B cell (primary cell): ENCODE measurements at regions not wholly inside any gene's neighbourhood (a gene's known extent, or its start where the extent isn't known, plus 50 kb on each side); places are given as distances from the start of the nearest gene placed in this dataset.

ENCODE experiments used
- ATAC-seq: fragments of 200-7000 bp; cut with Tn5 transposase; one replicate; pipeline ENCODE4 v1.10.0; 2021; ENCODE audit warnings: low read depth, mild to moderate bottlenecking, moderate number of reproducible peaks, moderate library complexity
- CTCF ChIA-PET: fragments of 350-600 bp; sonication (Branson Sonifier 250); formaldehyde crosslinking; loops from one replicate; lab custom pipeline; 2021; ENCODE audit warnings: antibody characterized with exemption, inconsistent platforms; lab: Charles Lee
- POLR2A ChIA-PET: fragments of 350-600 bp; sonication (Branson Sonifier 250); formaldehyde crosslinking; loops from one replicate; lab custom pipeline; 2021; ENCODE audit warnings: antibody characterized with exemption; lab: Charles Lee
- DNase-seq: peaks from one replicate; pipeline ENCODE4 v3.0.0; 2013
- H2AFZ ChIP-seq: 2 replicates; pipeline ENCODE4 v1.6.1; 2012; ENCODE audit warnings: mild to moderate bottlenecking, low read depth, low read length; ENCODE audit not compliant: insufficient read depth, poor library complexity, severe bottlenecking
- H3K27ac ChIP-seq, 2 donors: 1 replicate in 1 of 2; 2 replicates in 1 of 2; pipeline ENCODE4 v1.5.1; 2012 to 2013; ENCODE audit warnings: low read length in 2 of 2, mild to moderate bottlenecking in 2 of 2, moderate library complexity in 1 of 2
- H3K27me3 ChIP-seq, 4 experiments: fragments of 200-600 bp in 1 of 4; sonication (generic) in 1 of 4; replicated peaks in 1 of 4; 1 replicate in 2 of 4; 2 replicates in 2 of 4; pipeline versions ENCODE4 v1.6.1 to v1.7.0; 2013 to 2016; ENCODE audit warnings: low read length in 3 of 4, mild to moderate bottlenecking in 2 of 4, mixed read lengths in 1 of 4, moderate library complexity in 1 of 4; ENCODE audit not compliant: insufficient read depth in 4 of 4, control insufficient read depth in 3 of 4; ENCODE audit errors: control extremely low read depth in 1 of 4
- H3K36me3 ChIP-seq, 2 experiments: replicated peaks in 1 of 2; 1 replicate in 1 of 2; 2 replicates in 1 of 2; pipeline versions ENCODE4 v1.6.1 to v1.7.1; 2013; ENCODE audit warnings: low read length in 1 of 2; ENCODE audit not compliant: insufficient read depth in 2 of 2, control insufficient read depth in 1 of 2; ENCODE audit errors: control extremely low read depth in 1 of 2, extremely low read depth in 1 of 2
- H3K4me1 ChIP-seq, 2 donors: fragments of 200-600 bp in 1 of 2; sonication (generic) in 1 of 2; 1 replicate in 1 of 2; 2 replicates in 1 of 2; pipeline versions ENCODE4 v1.5.1 to v1.6.1; 2013 to 2017; ENCODE audit warnings: low read length in 2 of 2; ENCODE audit not compliant: control insufficient read depth in 2 of 2, insufficient read depth in 2 of 2
- H3K4me2 ChIP-seq: replicated peaks from 2 replicates; pipeline ENCODE3; 2012; ENCODE audit warnings: mild to moderate bottlenecking, low read depth, low read length; ENCODE audit not compliant: poor library complexity, severe bottlenecking
- H3K4me3 ChIP-seq, 5 experiments: fragments of 200-600 bp in 1 of 5; sonication (generic) in 1 of 5; 1 replicate in 3 of 5; 2 replicates in 2 of 5; pipeline versions ENCODE4 v1.5.1 to v1.7.0; 2011 to 2016; ENCODE audit warnings: low read length in 4 of 5, mild to moderate bottlenecking in 4 of 5, low read depth in 2 of 5, control low read depth in 1 of 5, moderate library complexity in 1 of 5; ENCODE audit not compliant: insufficient read depth in 1 of 5; ENCODE audit errors: control extremely low read depth in 1 of 5, extremely low read depth in 1 of 5
- H3K79me2 ChIP-seq: fragments of 200-600 bp; sonication (generic); one replicate; pipeline ENCODE4 v1.6.0; 2016; ENCODE audit warnings: low read length; ENCODE audit not compliant: control insufficient read depth, insufficient read depth
- H3K9ac ChIP-seq: fragments of 200-600 bp; sonication (generic); 2 replicates; pipeline ENCODE4 v1.6.1; 2017; ENCODE audit warnings: mild to moderate bottlenecking, low read length, moderate library complexity
- H3K9me3 ChIP-seq, 3 donors: one replicate each; pipeline versions ENCODE4 v1.6.1 to v1.7.1; 2013; ENCODE audit warnings: low read length in 2 of 3; ENCODE audit not compliant: control insufficient read depth in 2 of 3, insufficient read depth in 1 of 3; ENCODE audit errors: control extremely low read depth in 1 of 3
- H4K20me1 ChIP-seq: 2 replicates; pipeline ENCODE4 v1.6.0; 2012; ENCODE audit warnings: mild to moderate bottlenecking, low read length; ENCODE audit not compliant: insufficient read depth, control insufficient read depth, poor library complexity, severe bottlenecking
- H3K27ac Mint-ChIP-seq: one replicate; pipeline ENCODE4 v1.8.0; 2021; ENCODE audit warnings: mixed read lengths
- H3K27me3 Mint-ChIP-seq: one replicate; pipeline ENCODE4 v1.8.0; 2021; ENCODE audit warnings: mixed read lengths
- H3K4me1 Mint-ChIP-seq: one replicate; pipeline ENCODE4 v1.8.0; 2021; ENCODE audit warnings: mixed read lengths
- H3K4me3 Mint-ChIP-seq: one replicate; pipeline ENCODE4 v1.8.0; 2021; ENCODE audit warnings: mixed read lengths
- H3K9me3 Mint-ChIP-seq: one replicate; pipeline ENCODE4 v1.8.0; 2022; ENCODE audit warnings: mixed read lengths; ENCODE audit not compliant: insufficient read depth
- EZH2 ChIP-seq: IDR thresholded peaks from 2 replicates; pipeline ENCODE4 v1.6.1; 2012; ENCODE audit warnings: borderline replicate concordance, low read depth, mild to moderate bottlenecking, moderate library complexity, low read length; ENCODE audit not compliant: insufficient read depth, poor library complexity, severe bottlenecking
- WGBS: methylation state at CpG from one replicate; pipeline ENCODE4 v1.1.5; 2013; ENCODE audit warnings: missing lambda C conversion rate; ENCODE audit not compliant: insufficient coverage; 5-methylcytosine and 5-hydroxymethylcytosine counted together
- intact Hi-C: fragments of 100-400 bp; cut with micrococcal nuclease; formaldehyde crosslinking; loops from one replicate; pipeline ENCODE4 v1.10.0; 2022
- TF ChIP-seq, protein P1 (sequence below): fragments of 200-600 bp; IDR thresholded peaks from one replicate; pipeline ENCODE4 v1.8.0; 2022; ENCODE audit warnings: antibody characterized with exemption, mild to moderate bottlenecking

DNA sequence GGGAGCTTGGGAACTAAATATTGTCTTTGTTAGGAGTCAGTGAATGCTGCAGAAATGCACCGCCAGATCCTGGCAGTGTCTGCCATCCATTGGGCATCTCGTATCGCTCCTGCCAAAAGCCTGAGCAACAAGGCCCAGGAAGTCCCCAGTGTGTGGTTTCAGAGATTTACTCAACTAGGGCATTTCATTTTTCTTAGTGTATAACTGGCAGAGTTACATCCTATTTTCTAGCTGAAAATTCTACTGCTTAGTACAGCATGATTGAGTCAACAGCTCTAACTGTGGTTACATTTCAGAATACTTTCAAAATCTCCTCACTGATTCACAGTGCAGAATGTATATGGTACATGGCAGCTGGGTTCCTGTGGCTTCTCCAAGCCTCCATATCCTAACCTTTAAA, 95.8 kb upstream of the CREB5 start:
- Histone ChIP-seq H3K79me2 (no peaks in the 10 kb centered on the region), H2AFZ (no peak overlapping the region), H3K9me3 (no peaks in the 10 kb centered on the region), H3K27me3 (peaks cover 0 to 35% (median 23%) of the 10 kb centered on the region in 4 experiments), H3K27ac (no peak overlapping the region), H4K20me1 (no peaks in the 10 kb centered on the region), H3K4me1 (no peaks in the 10 kb centered on the region), H3K4me3 (no peak overlapping the region), H3K36me3 (no peaks in the 10 kb centered on the region), H3K9ac (no peak overlapping the region), H3K4me2 (no peak overlapping the region)
- Mint-ChIP-seq H3K4me3 (no peak overlapping the region), H3K27me3 (peaks cover 52% of the 10 kb centered on the region), H3K4me1 (no peaks in the 10 kb centered on the region), H3K27ac (no peak overlapping the region), H3K9me3 (no peaks in the 10 kb centered on the region)
- no peak for TF ChIP-seq EZH2
- TF ChIP-seq, protein P1, sequence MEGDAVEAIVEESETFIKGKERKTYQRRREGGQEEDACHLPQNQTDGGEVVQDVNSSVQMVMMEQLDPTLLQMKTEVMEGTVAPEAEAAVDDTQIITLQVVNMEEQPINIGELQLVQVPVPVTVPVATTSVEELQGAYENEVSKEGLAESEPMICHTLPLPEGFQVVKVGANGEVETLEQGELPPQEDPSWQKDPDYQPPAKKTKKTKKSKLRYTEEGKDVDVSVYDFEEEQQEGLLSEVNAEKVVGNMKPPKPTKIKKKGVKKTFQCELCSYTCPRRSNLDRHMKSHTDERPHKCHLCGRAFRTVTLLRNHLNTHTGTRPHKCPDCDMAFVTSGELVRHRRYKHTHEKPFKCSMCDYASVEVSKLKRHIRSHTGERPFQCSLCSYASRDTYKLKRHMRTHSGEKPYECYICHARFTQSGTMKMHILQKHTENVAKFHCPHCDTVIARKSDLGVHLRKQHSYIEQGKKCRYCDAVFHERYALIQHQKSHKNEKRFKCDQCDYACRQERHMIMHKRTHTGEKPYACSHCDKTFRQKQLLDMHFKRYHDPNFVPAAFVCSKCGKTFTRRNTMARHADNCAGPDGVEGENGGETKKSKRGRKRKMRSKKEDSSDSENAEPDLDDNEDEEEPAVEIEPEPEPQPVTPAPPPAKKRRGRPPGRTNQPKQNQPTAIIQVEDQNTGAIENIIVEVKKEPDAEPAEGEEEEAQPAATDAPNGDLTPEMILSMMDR: no peak
- intact Hi-C loops: no loop called here
- ATAC-seq (no peak), DNase-seq (no peak)
- WGBS: no CpG with 5 or more reads among the region's 3 CpGs
- CTCF ChIA-PET: no interaction called here
- POLR2A ChIA-PET: no interaction called here

DNA sequence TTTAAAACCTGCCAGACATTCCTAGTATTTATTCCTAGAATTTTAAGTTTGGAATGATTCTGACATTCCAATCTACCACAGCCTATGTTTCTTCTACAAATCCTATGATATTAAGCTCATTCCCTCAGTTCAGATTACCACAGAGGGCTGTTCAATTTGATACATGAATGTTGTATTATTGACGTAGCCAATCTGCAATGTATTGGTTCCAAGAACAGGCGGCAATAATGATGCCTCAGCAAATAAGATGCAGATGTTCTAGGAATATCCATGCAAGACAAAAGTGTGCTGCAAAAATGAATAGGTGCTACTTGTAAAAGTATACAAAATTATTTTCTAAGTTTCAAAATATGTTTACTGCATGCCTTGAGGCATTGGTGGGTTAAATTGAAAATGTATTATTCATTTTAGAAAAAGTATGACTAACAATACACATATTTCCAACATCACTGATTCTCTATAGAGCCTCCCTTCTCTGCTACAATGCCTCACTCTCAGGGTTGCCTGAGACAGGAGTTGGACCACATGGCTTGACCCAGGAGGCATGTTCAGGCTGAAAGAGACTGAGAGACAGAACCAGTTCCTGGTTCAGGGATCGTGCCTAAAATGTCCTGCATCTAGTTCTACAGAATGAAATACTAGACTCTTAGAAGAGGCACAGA, 94.1 kb upstream of the CREB5 start:
- H3K27ac Mint-ChIP-seq: no peak overlapping the region
- no peak overlapping the region for H3K4me2 ChIP-seq
- no peak overlapping the region for H3K27ac ChIP-seq
- H3K27me3 Mint-ChIP-seq: peaks cover 35% of the 10 kb centered on the region
- no peak overlapping the region for H2AFZ ChIP-seq
- H3K9me3 ChIP-seq: no peaks in the 10 kb centered on the region
- DNase-seq (no peak), ATAC-seq (no peak)
- 94% methylated on average over 2 of the region's 3 CpGs for WGBS
- H3K9ac ChIP-seq: no peak overlapping the region
- TF ChIP-seq, protein P1: no peak
- TF ChIP-seq EZH2: no peak
- ChIA-PET POLR2A (no interaction called here), CTCF (no interaction called here)
- peaks cover 0 to 25% (median 18%) of the 10 kb centered on the region in 4 experiments for H3K27me3 ChIP-seq
- no peak overlapping the region for H3K4me3 ChIP-seq
- H3K79me2 ChIP-seq: no peaks in the 10 kb centered on the region
- intact Hi-C loops: no loop called here
- H3K4me3 Mint-ChIP-seq: no peak overlapping the region
- H3K4me1 ChIP-seq: no peaks in the 10 kb centered on the region
- H4K20me1 ChIP-seq: no peaks in the 10 kb centered on the region
- H3K36me3 ChIP-seq: no peaks in the 10 kb centered on the region
- no peaks in the 10 kb centered on the region for H3K9me3 Mint-ChIP-seq
- no peaks in the 10 kb centered on the region for H3K4me1 Mint-ChIP-seq
